Stimulated activated CD8-positive, alpha-beta memory T cell treated with anti-CD3 and anti-CD28 coated beads, Interleukin-7, amount 100 ng/mL, for 1 hour (primary cell): ENCODE measurements at regions not wholly inside any gene's neighbourhood (a gene's known extent, or its start where the extent isn't known, plus 50 kb on each side); places are given as distances from the start of the nearest gene placed in this dataset.
"Not testable (repeated sequence)": the region's sequence is repeated elsewhere in the genome, so short reads cannot be mapped to it uniquely, and the experiment has no call there.

Experiments used
- DNase-seq, 2 donors: peaks; one replicate each; pipeline ENCODE4 v3.0.0-alpha.2; 2020; ENCODE audit warnings: low read depth in 2 of 2

- no peak for DNase-seq
Observed at GRCh38 chr13:67445436-67445835, 215.3 kb upstream of the PCDH9 start.

DNA sequence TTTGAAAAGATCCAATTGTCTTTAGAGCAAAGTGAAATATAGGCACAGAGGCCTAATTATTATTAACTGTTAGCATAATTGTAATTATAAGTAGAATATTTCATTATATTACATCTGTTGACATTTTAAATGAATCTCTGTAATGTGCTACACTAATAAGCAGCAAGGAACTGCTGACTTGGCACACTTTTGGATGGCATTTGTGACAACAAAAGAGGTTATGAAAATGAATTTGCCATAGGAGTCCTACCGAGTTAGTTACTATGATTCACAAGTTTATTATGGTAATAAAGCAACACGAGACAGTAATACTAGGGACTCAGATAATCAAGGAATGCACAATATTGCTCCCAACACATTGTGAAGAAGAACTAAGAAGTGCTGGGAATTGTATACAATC, 213.8 kb upstream of the PCDH9 start:
- no peak for DNase-seq

GRCh38 chr13:67440236-67440975, 210.3 kb upstream of the PCDH9 start:
- no peak for DNase-seq

DNA sequence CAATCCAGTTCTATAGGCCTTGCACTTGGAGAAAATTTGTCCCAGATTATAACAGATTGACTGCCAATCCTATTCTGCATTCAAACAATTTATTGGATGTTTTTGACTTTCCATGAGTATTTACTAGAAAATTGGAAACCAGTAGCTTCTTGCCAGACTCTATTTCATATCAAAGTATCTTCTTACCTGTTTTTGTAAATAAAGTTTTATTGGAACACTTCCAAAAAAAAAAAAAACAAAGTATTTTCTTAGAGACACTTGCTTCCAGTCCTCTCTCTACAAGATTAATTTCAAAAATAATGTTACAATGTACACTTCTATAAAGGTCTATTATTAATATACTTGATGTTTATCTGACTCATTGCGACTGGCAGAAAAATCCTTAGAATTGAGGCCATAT, 209.2 kb upstream of the PCDH9 start:
- no peak for DNase-seq

DNA sequence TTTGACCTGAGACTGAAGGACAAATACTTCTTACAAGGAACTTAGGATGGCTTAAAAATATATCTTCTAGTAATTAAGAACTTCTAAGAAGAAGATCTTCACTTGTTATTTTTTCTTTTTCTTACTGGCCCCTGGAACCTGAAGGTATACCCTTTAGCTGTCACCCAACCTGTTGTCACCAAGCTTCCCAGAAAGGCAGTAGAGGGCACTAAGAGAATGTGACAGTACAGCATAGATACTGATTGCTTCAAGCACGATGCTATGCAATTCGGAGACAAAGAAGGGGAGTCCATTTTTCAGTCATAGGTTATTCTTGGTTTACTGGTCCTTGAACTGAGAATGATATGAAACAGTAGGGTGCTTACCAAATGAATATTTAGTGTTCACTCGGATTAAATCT, 208.3 kb upstream of the PCDH9 start:
- no peak for DNase-seq

- no peak for DNase-seq
Observed at GRCh38 chr13:67437244-67437643, 207.1 kb upstream of the PCDH9 start.

GRCh38 chr13:67421475-67421874, 191.3 kb upstream of the PCDH9 start:
- DNase-seq: no peak

GRCh38 chr13:67416047-67416925, 186.2 kb upstream of the PCDH9 start:
- DNase-seq: no peak

- DNase-seq: no peak
Observed at GRCh38 chr13:67410645-67411044, 180.5 kb upstream of the PCDH9 start.

DNA sequence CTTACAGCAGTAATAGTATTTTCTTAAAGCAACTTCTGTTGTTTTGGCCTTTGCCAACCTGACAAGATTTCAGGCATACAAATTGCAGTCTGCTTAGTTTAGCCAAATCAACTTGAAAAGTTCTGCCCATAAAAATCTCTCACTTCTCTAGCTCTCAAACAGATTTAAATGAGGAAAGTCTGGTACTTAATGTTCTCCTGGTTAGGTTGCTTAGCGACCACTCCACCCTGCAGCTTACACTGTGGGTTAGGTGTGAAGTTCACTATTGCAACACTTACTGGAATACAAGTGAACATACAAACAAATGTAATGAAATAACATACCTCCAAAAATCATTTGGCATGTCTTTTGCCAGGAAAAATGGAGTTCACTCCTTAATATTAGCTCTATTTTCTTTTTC, 178.7 kb upstream of the PCDH9 start:
- DNase-seq: peak in 1 of 2 donors; percentile 1

DNA sequence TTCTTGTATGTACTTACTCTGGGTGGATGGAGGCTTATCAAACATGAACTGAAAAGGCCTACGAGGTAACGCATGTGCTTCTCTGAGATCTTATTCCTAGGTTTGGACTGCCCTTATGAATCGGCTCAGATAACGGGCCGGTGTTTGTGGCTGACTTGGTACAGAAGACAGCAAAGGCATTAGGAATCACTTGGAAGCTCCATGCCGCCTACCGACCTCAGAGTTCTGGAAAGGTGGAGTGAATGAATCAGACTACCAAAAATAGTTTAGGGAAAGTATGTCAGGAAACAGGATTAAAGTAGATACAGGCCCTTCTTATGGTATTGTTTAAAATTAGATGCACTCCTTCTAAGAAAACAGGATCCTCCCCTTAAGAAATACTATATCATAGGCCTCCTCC, 172.4 kb upstream of the PCDH9 start:
- no peak for DNase-seq

DNA sequence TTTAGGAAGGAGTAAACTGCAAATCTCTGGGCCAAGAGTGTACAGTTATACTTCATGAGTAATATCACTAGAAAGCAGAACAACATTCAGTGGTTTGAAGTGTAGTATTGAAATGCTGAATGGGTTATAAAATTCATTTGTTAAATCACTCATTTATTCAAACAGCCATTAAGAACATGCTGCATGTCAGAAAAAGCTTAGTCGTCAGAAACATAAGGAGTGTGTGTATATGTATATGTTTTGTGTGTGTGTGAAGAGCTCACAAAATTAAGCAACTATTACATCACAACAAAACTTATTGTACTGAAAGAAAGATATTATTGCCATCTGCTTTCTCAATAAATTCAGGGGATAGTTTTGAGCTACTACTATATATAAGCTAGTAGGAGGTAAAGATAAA, 165.4 kb upstream of the PCDH9 start:
- no peak for DNase-seq

- no peak for DNase-seq
Observed at GRCh38 chr13:67392014-67392413, 161.9 kb upstream of the PCDH9 start.

DNA sequence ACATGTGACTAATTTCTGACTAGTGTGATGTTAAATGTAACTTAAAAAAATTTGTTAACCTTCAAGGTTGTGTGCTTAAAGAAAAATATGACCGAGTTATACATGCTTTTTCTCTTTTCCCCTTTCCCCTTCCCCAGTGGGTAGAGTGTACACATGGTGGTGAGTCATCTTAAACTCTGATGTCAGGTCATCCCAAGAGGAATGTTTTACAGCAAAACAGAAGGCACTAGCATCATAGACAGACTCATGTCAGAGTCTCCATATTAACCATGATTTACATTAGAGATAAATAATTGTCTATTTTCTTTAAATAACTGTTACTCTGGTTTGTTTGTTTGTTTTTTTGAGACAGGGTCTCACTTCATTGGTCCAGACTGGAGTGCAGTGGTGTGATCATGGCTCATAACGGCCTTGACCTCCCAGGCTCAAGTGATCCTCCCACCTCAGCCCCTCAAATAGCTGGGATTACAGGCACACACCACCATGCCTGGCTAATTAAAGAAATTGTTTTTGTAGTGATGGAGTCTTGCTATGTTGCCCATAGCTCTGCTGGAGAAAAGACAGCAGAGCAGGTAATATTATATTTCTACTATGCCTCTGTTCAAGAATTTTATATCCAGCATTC, 160.4 kb upstream of the PCDH9 start:
- no peak for DNase-seq

- DNase-seq: no peak
Observed at GRCh38 chr13:67389171-67389570, 159.0 kb upstream of the PCDH9 start.

- DNase-seq: not testable (repeated sequence)
Observed at GRCh38 chr13:67383109-67383757, 153.1 kb upstream of the PCDH9 start.

- DNase-seq: no peak
Observed at GRCh38 chr13:67377919-67378318, 147.8 kb upstream of the PCDH9 start.

- no peak for DNase-seq
Observed at GRCh38 chr13:67374391-67374790, 144.3 kb upstream of the PCDH9 start.

- no peak for DNase-seq
Observed at GRCh38 chr13:67372868-67373464, 142.8 kb upstream of the PCDH9 start.

DNA sequence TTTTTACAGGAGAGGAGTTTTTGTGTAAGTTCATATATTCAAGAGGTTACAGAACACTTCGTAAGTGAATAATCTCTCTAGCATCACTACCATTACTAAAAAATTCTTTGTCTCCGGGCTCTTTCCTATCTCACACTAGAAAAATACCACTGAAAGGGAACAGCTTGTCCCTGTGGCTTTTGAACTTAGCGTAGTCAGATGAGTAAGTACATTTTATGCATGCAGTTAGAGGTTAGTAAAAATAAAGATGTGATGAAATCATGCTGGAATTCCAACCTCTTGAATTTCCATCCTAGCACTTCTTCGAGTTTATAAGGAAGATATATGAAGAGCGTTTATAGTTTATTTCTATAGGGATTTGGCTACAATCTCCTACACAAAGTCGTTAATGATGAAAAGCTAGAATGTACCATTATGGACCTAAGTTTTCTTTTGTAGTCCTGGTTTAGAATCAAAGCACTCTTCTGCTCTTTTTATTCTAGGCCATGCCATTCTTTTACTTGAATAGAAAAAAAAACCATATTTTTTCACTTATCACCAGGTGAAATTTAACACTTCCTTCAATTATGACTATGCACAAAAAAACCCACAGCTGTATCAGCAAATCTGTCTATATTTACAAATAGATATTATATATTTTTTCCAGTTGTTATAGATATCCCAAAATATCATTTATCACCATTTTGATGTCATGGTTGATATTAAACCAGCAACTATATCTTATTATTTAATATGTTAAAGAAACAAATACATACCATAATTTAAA, 139.9 kb upstream of the PCDH9 start:
- DNase-seq: no peak

- no peak for DNase-seq
Observed at GRCh38 chr13:67367399-67367798, 137.3 kb upstream of the PCDH9 start.
